H9 (cell line): ENCODE measurements at regions not wholly inside any gene's neighbourhood (a gene's known extent, or its start where the extent isn't known, plus 50 kb on each side); places are given as distances from the start of the nearest gene placed in this dataset.

Experiments used
- DNase-seq: peaks from one replicate; pipeline ENCODE4 v3.0.0-alpha.2; 2017
- H2AFZ ChIP-seq: one replicate; pipeline ENCODE4 v1.6.1; 2013; ENCODE audit warnings: mild to moderate bottlenecking, low read length, control low read depth, moderate library complexity
- H2AK5ac ChIP-seq: 2 replicates; pipeline ENCODE4 v1.6.1; 2013; ENCODE audit warnings: low read length, control low read depth, mixed read lengths; ENCODE audit not compliant: insufficient read length
- H2BK120ac ChIP-seq: one replicate; pipeline ENCODE4 v1.6.1; 2013; ENCODE audit warnings: low read depth, mild to moderate bottlenecking, low read length, control low read depth, inconsistent platforms; ENCODE audit not compliant: poor library complexity, severe bottlenecking
- H2BK12ac ChIP-seq: 2 replicates; pipeline ENCODE4 v1.6.1; 2013; ENCODE audit warnings: low read length, control low read depth, mixed read lengths, low read depth; ENCODE audit not compliant: insufficient read length
- H2BK15ac ChIP-seq: 2 replicates; pipeline ENCODE4 v1.6.1; 2013; ENCODE audit warnings: low read depth, low read length, control low read depth
- H2BK20ac ChIP-seq: one replicate; pipeline ENCODE4 v1.6.1; 2013; ENCODE audit warnings: low read depth, mild to moderate bottlenecking, low read length, control low read depth, inconsistent platforms; ENCODE audit not compliant: poor library complexity, severe bottlenecking
- H2BK5ac ChIP-seq: 2 replicates; pipeline ENCODE4 v1.6.1; 2013; ENCODE audit warnings: low read length, control low read depth, mixed read lengths; ENCODE audit not compliant: insufficient read length
- H3K14ac ChIP-seq: 2 replicates; pipeline ENCODE4 v1.6.1; 2013; ENCODE audit warnings: low read length, control low read depth; ENCODE audit not compliant: insufficient read depth
- H3K18ac ChIP-seq: 2 replicates; pipeline ENCODE4 v1.6.1; 2013; ENCODE audit warnings: low read depth, mild to moderate bottlenecking, mixed read lengths, low read length, control low read depth; ENCODE audit not compliant: insufficient read length
- H3K23ac ChIP-seq: 2 replicates; pipeline ENCODE4 v1.6.1; 2013; ENCODE audit warnings: low read length, control low read depth, mixed read lengths, low read depth; ENCODE audit not compliant: insufficient read length
- H3K23me2 ChIP-seq: 2 replicates; pipeline ENCODE4 v1.6.1; 2013; ENCODE audit warnings: low read depth, mild to moderate bottlenecking, mixed read lengths, low read length, control low read depth; ENCODE audit not compliant: insufficient read length, poor library complexity, severe bottlenecking
- H3K27ac ChIP-seq: 2 replicates; pipeline ENCODE4 v1.5.1; 2013; ENCODE audit warnings: low read length, control low read depth, mixed read lengths, low read depth; ENCODE audit not compliant: insufficient read length
- H3K27me3 ChIP-seq: 2 replicates; pipeline ENCODE4 v1.6.1; 2013; ENCODE audit warnings: low read length, control low read depth, inconsistent platforms; ENCODE audit not compliant: insufficient read depth
- H3K4ac ChIP-seq: 2 replicates; pipeline ENCODE4 v1.6.1; 2013; ENCODE audit warnings: low read depth, mild to moderate bottlenecking, control low read depth, inconsistent platforms, low read length, moderate library complexity
- H3K4me1 ChIP-seq: 2 replicates; pipeline ENCODE4 v1.6.1; 2013; ENCODE audit warnings: low read length, control low read depth, inconsistent platforms; ENCODE audit not compliant: insufficient read depth
- H3K4me2 ChIP-seq: 2 replicates; pipeline ENCODE4 v1.6.1; 2013; ENCODE audit warnings: low read length, control low read depth, mixed read lengths; ENCODE audit not compliant: insufficient read length, insufficient read depth
- H3K56ac ChIP-seq: 2 replicates; pipeline ENCODE4 v1.6.1; 2013; ENCODE audit warnings: low read depth, mild to moderate bottlenecking, mixed read lengths, low read length, control low read depth; ENCODE audit not compliant: insufficient read length
- H3K79me1 ChIP-seq: 2 replicates; pipeline ENCODE4 v1.6.1; 2013; ENCODE audit warnings: low read depth, mild to moderate bottlenecking, moderate library complexity, low read length, control low read depth, inconsistent platforms; ENCODE audit not compliant: insufficient read depth, poor library complexity, severe bottlenecking
- H3K79me2 ChIP-seq: 2 replicates; pipeline ENCODE4 v1.6.1; 2013; ENCODE audit warnings: low read length, control low read depth, inconsistent platforms; ENCODE audit not compliant: insufficient read depth
- H3K9ac ChIP-seq: 2 replicates; pipeline ENCODE4 v1.6.1; 2013; ENCODE audit warnings: low read length, control low read depth, mixed read lengths; ENCODE audit not compliant: insufficient read length; ENCODE audit errors: extremely low read depth
- H3K9me3 ChIP-seq: one replicate; pipeline ENCODE4 v1.6.1; 2013; ENCODE audit warnings: low read depth, low read length, inconsistent platforms; ENCODE audit not compliant: control insufficient read depth
- H3T11ph ChIP-seq: one replicate; pipeline ENCODE4 v1.6.1; 2013; ENCODE audit warnings: mild to moderate bottlenecking, low read length, control low read depth, inconsistent platforms
- H4K20me1 ChIP-seq: one replicate; pipeline ENCODE4 v1.6.1; 2013; ENCODE audit not compliant: control insufficient read depth, insufficient read length, insufficient read depth
- H4K5ac ChIP-seq: 2 replicates; pipeline ENCODE4 v1.6.1; 2013; ENCODE audit warnings: low read depth, mild to moderate bottlenecking, mixed read lengths, low read length, control low read depth; ENCODE audit not compliant: insufficient read length
- H4K8ac ChIP-seq: replicated peaks from 2 replicates; pipeline ENCODE4 v1.6.1; 2013; ENCODE audit warnings: low read length, control low read depth, mixed read lengths, low read depth; ENCODE audit not compliant: insufficient read length
- H4K91ac ChIP-seq: 2 replicates; pipeline ENCODE4 v1.6.1; 2013; ENCODE audit warnings: low read depth, mild to moderate bottlenecking, moderate library complexity, mixed read lengths, low read length, control low read depth; ENCODE audit not compliant: insufficient read length
- H3K27ac Mint-ChIP-seq, 3 experiments: 2 replicates in 2 of 3; 3 replicates in 1 of 3; pipeline ENCODE4 v1.8.0; 2020 to 2021; ENCODE audit warnings: mixed read lengths in 3 of 3, mild to moderate bottlenecking in 1 of 3, moderate library complexity in 1 of 3
- H3K27me3 Mint-ChIP-seq: 2 replicates; pipeline ENCODE4 v1.8.0; 2021; ENCODE audit warnings: low read depth, mild to moderate bottlenecking, moderate library complexity, mixed read lengths
- H3K36me3 Mint-ChIP-seq, 3 experiments: 2 replicates in 2 of 3; 3 replicates in 1 of 3; pipeline ENCODE4 v1.8.0; 2020 to 2021; ENCODE audit warnings: low read depth in 3 of 3, mixed read lengths in 3 of 3; ENCODE audit not compliant: insufficient read depth in 1 of 3
- H3K4me1 Mint-ChIP-seq, 2 experiments: 2 replicates each; pipeline ENCODE4 v1.8.0; 2020; ENCODE audit warnings: mixed read lengths in 2 of 2
- H3K4me3 Mint-ChIP-seq, 2 experiments: 2 replicates in 1 of 2; 3 replicates in 1 of 2; pipeline ENCODE4 v1.8.0; 2020 to 2021; ENCODE audit warnings: mild to moderate bottlenecking in 2 of 2, mixed read lengths in 2 of 2, moderate library complexity in 1 of 2
- H3K9me3 Mint-ChIP-seq, 2 experiments: 2 replicates in 1 of 2; 3 replicates in 1 of 2; pipeline ENCODE4 v1.8.0; 2020; ENCODE audit warnings: mild to moderate bottlenecking in 2 of 2, mixed read lengths in 2 of 2, moderate library complexity in 1 of 2
- CTCF ChIP-seq: fragments of 200-600 bp; sonication (generic); conservative IDR thresholded peaks from 3 replicates; pipeline ENCODE4 v1.8.0; 2021; ENCODE audit warnings: antibody characterized with exemption, mild to moderate bottlenecking

GRCh38 chr5:146948666-146949065 lies 70.1 kb upstream of the PPP2R2B start:
- no peak overlapping the region for H2BK5ac ChIP-seq
- no peak overlapping the region for H3K27ac ChIP-seq
- no peak overlapping the region for H3K14ac ChIP-seq
- H2BK120ac ChIP-seq: no peak overlapping the region
- H3K79me2 ChIP-seq: no peaks in the 10 kb centered on the region
- Mint-ChIP-seq H3K27me3 (no peaks in the 10 kb centered on the region), H3K4me3 (no peak overlapping the region), H3K9me3 (no peaks in the 10 kb centered on the region), H3K4me1 (peaks cover 9 to 19% of the 10 kb centered on the region in 2 experiments), H3K27ac (no peak overlapping the region), H3K36me3 (no peaks in the 10 kb centered on the region)
- H4K91ac ChIP-seq: no peak overlapping the region
- H3K9me3 ChIP-seq: no peaks in the 10 kb centered on the region
- H3K4ac ChIP-seq: no peak overlapping the region
- H2BK20ac ChIP-seq: no peak overlapping the region
- no peak overlapping the region for H4K8ac ChIP-seq
- H3K4me2 ChIP-seq: no peak overlapping the region
- H2AFZ ChIP-seq: no peak overlapping the region
- no peak overlapping the region for H3K23ac ChIP-seq
- H3K23me2 ChIP-seq: no peaks in the 10 kb centered on the region
- H3K79me1 ChIP-seq: no peaks in the 10 kb centered on the region
- H3T11ph ChIP-seq: no peak overlapping the region
- no peak overlapping the region for H3K18ac ChIP-seq
- no peak for TF ChIP-seq CTCF
- H3K56ac ChIP-seq: no peak overlapping the region
- H3K9ac ChIP-seq: no peak overlapping the region
- no peak overlapping the region for H2BK15ac ChIP-seq
- no peaks in the 10 kb centered on the region for H3K4me1 ChIP-seq
- no peak overlapping the region for H4K5ac ChIP-seq
- H2AK5ac ChIP-seq: no peak overlapping the region
- H2BK12ac ChIP-seq: no peak overlapping the region
- no peaks in the 10 kb centered on the region for H4K20me1 ChIP-seq
- H3K27me3 ChIP-seq: no peaks in the 10 kb centered on the region
- no peak for DNase-seq
